Upper lobe of left lung (tissue), 6 donors: ENCODE measurements at regions not wholly inside any gene's neighbourhood (a gene's known extent, or its start where the extent isn't known, plus 50 kb on each side); places are given as distances from the start of the nearest gene placed in this dataset.
"Not testable (repeated sequence)": the region's sequence is repeated elsewhere in the genome, so short reads cannot be mapped to it uniquely, and the experiment has no call there.

ENCODE experiments used
- ATAC-seq, 2 donors: fragments of 200-7000 bp; cut with Tn5 transposase; one replicate each; pipeline ENCODE4 v1.9.1; 2022; ENCODE audit warnings: mild to moderate bottlenecking in 2 of 2, moderate library complexity in 2 of 2; ENCODE audit not compliant: low FRiP score in 2 of 2
- DNase-seq, 2 donors: peaks; one replicate each; pipeline ENCODE4 v3.0.0-alpha.2; 2019 to 2020
- H3K27ac ChIP-seq, 4 donors: fragments of 200-600 bp; sonication (generic); one replicate each; pipeline ENCODE4 v1.5.1; 2016 to 2019
- H3K27me3 ChIP-seq, 4 donors: fragments of 200-600 bp; sonication (generic); one replicate each; pipeline ENCODE4 v1.5.1; 2017 to 2019
- H3K36me3 ChIP-seq, 4 donors: fragments of 200-600 bp; sonication (generic); one replicate each; pipeline ENCODE4 v1.5.1; 2016 to 2019
- H3K4me1 ChIP-seq, 4 donors: fragments of 200-600 bp; sonication (generic); one replicate each; pipeline ENCODE4 v1.5.1; 2018 to 2019
- H3K4me3 ChIP-seq, 4 donors: fragments of 200-600 bp; sonication (generic); one replicate each; pipeline ENCODE4 v1.5.1; 2017 to 2019; ENCODE audit warnings: mild to moderate bottlenecking in 2 of 4, moderate library complexity in 1 of 4
- H3K9me3 ChIP-seq, 4 donors: fragments of 200-600 bp; sonication (generic); one replicate each; pipeline ENCODE4 v1.5.1; 2018 to 2019
- EP300 ChIP-seq, 4 donors: sonication (generic); formaldehyde crosslinking; IDR thresholded peaks; one replicate each; pipeline ENCODE4 v1.5.1; 2017; ENCODE audit warnings: antibody characterized with exemption in 4 of 4, control low read depth in 2 of 4
- POLR2A ChIP-seq, 4 donors: fragments of 450-650 bp; IDR thresholded peaks; one replicate each; pipeline ENCODE4 v1.5.1; 2016 to 2017; ENCODE audit warnings: antibody characterized with exemption in 4 of 4, mild to moderate bottlenecking in 2 of 4
- POLR2AphosphoS5 ChIP-seq, 2 donors: sonication (generic); formaldehyde crosslinking; IDR thresholded peaks; one replicate each; pipeline ENCODE4 v1.5.1; 2017; ENCODE audit warnings: antibody characterized with exemption in 2 of 2
- WGBS, 2 donors: methylation state at CpG; one replicate each; pipeline ENCODE4 v1.1.5; 2017 to 2018; 5-methylcytosine and 5-hydroxymethylcytosine counted together
- TF ChIP-seq, protein P1 (sequence below), 6 experiments: fragments of 450-650 bp in 4 of 6; fragments of 200-600 bp in 2 of 6; sonication (generic) in 2 of 6; IDR thresholded peaks; one replicate each; pipeline ENCODE4 v1.5.1; 2016 to 2019; ENCODE audit warnings: antibody characterized with exemption in 6 of 6
- donor health status: DM: no; HTN: no; CAD: no; lungs with moderate emphysema.
- donor health status: DM: no; HTN: yes; CAD: no; lungs with severe emphysema.

DNA sequence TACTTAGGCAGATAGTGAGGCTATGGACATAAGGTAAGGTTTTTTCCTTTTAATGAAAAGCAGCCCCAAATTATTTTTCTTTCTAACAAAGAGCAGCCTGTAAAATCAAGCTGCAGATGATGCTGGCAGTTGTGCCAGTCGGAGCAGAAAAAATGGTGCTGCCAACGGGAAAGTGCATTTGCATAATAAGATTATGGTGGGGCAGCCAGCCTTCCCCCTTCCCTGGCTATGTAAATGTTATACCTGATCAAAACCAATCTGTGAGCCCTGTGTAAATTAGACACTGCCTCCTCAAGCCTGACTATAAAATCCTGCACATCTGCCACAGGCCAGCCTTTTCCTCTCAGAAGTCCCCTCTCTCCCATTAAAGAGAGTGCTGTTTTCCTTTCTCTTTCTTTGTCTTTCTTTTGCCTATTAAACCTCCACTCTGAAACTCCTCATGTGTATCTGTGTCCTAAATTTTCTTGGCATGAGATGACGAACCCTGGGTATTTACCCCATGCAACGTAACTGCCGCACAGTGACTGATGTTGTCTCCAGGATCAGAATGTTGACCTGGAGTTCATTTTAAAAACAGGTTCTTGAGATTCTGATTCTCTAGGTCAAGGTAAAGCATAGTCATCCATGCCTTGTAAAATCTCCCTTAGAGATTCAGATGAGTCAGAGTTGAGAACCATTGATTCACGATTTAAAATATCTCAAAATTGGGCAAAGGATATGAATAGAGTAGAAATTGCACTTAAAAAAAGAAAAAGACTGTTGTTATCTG lies 167.3 kb upstream of the C1GALT1 start:
- H3K27me3 ChIP-seq = no peaks in the 10 kb centered on the region
- 81 to 85% methylated on average over 6 of the region's 6 CpGs for WGBS, 2 donors
- ATAC-seq = no peak
- no peak overlapping the region for H3K27ac ChIP-seq
- no peaks in the 10 kb centered on the region for H3K36me3 ChIP-seq
- H3K4me1 ChIP-seq = no peaks in the 10 kb centered on the region
- no peak for DNase-seq
- no peaks in the 10 kb centered on the region for H3K9me3 ChIP-seq
- no peak overlapping the region for H3K4me3 ChIP-seq
- TF ChIP-seq POLR2AphosphoS5 (IDR thresholded peaks at IDR 0.05) = no peak
- TF ChIP-seq POLR2A (IDR thresholded peaks at IDR 0.05) = no peak
- TF ChIP-seq, protein P1, sequence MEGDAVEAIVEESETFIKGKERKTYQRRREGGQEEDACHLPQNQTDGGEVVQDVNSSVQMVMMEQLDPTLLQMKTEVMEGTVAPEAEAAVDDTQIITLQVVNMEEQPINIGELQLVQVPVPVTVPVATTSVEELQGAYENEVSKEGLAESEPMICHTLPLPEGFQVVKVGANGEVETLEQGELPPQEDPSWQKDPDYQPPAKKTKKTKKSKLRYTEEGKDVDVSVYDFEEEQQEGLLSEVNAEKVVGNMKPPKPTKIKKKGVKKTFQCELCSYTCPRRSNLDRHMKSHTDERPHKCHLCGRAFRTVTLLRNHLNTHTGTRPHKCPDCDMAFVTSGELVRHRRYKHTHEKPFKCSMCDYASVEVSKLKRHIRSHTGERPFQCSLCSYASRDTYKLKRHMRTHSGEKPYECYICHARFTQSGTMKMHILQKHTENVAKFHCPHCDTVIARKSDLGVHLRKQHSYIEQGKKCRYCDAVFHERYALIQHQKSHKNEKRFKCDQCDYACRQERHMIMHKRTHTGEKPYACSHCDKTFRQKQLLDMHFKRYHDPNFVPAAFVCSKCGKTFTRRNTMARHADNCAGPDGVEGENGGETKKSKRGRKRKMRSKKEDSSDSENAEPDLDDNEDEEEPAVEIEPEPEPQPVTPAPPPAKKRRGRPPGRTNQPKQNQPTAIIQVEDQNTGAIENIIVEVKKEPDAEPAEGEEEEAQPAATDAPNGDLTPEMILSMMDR (IDR thresholded peaks at IDR 0.05) = no peak
- no peak for TF ChIP-seq EP300 (IDR thresholded peaks at IDR 0.05)

DNA sequence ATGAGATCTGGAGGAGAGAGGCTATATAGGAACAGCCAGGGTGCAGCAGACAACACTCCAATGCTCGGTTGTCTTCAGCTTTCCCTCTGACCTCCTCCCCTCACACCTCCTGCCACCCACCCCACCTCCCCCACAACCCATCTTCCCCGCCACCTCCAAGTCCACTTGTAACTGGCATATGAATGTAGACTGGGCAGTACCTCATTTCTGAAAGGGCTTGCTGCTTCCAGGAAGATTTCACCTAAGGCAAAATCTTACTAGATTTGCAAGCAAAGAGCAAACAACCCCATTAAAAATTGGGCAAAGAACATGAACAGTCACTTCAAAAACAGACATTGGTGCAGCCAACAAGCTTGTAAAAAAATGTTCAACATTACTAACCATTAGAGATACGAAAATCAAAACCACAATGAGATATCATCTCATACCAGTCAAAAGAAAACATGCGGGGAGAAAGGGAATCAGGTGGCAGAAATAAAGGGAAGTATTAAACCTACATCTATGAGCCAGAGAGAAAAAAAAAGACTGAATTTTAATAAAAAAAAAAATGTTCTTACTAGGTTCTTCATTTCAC lies 164.6 kb upstream of the C1GALT1 start:
- no peak for TF ChIP-seq POLR2AphosphoS5 (IDR thresholded peaks at IDR 0.05)
- no peak for TF ChIP-seq EP300 (IDR thresholded peaks at IDR 0.05)
- TF ChIP-seq POLR2A (IDR thresholded peaks at IDR 0.05) = no peak
- TF ChIP-seq, protein P1 (IDR thresholded peaks at IDR 0.05) = no peak
- DNase-seq (no peak), ATAC-seq (no peak)
- Histone ChIP-seq H3K4me1 (no peaks in the 10 kb centered on the region), H3K4me3 (no peak overlapping the region), H3K36me3 (no peaks in the 10 kb centered on the region), H3K27me3 (no peaks in the 10 kb centered on the region), H3K9me3 (no peaks in the 10 kb centered on the region), H3K27ac (no peak overlapping the region)
- 62 to 70% methylated on average over 4 of the region's 4 CpGs for WGBS, 2 donors

DNA sequence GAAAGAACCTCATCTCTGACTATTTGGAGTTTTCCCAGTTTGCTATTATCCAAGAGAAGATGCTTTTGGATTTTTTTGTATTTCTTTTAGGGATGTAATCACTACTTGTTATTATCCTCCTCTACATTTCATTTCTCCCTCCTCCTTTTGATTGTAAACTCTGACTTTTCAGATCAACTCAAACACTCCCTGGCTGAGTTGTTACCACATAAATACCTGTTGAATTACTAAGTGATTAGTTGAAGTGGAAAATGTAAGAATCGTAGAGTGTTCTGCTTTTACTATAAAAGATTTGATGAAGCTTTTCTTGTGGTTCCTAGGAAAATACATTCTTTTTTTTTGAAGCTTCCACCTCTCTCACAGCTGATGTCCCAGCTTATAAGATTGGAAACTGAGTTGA lies 164.1 kb upstream of the C1GALT1 start:
- ATAC-seq (no peak), DNase-seq (no peak)
- TF ChIP-seq POLR2A (IDR thresholded peaks at IDR 0.05) (no peak), EP300 (IDR thresholded peaks at IDR 0.05) (no peak), POLR2AphosphoS5 (IDR thresholded peaks at IDR 0.05) (no peak)
- TF ChIP-seq, protein P1 (IDR thresholded peaks at IDR 0.05) = no peak
- no peak overlapping the region for H3K4me3 ChIP-seq
- no peak overlapping the region for H3K27ac ChIP-seq
- no peaks in the 10 kb centered on the region for H3K36me3 ChIP-seq
- H3K9me3 ChIP-seq = no peaks in the 10 kb centered on the region
- WGBS, 2 donors = 85 to 86% methylated on average over 1 of the region's 1 CpG
- no peaks in the 10 kb centered on the region for H3K27me3 ChIP-seq
- no peaks in the 10 kb centered on the region for H3K4me1 ChIP-seq

DNA sequence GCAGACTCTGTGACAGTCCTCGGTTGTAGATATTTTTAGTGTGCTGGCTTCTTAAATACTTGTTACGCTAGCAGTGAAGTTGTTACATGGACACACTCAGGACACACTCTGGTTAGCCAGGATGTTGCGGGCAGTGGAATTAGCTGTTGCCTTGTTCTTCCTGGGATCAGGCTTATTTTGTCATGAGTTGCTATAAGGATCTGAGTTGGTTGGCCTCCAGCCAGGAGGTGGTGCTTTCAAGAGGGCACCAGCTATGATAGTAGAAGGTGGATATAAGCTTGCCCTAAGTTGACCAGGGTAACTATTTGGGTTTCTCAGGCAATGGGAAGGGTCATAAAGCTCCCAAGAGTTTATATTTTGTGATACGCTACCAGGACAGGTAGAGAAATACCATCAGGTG lies 150.1 kb upstream of the C1GALT1 start:
- no peaks in the 10 kb centered on the region for H3K9me3 ChIP-seq
- H3K4me3 ChIP-seq = no peak overlapping the region
- no peaks in the 10 kb centered on the region for H3K27me3 ChIP-seq
- no peaks in the 10 kb centered on the region for H3K4me1 ChIP-seq
- no peak for DNase-seq
- 91 to 95% methylated on average over 4 of the region's 4 CpGs for WGBS, 2 donors
- no peak for TF ChIP-seq EP300 (IDR thresholded peaks at IDR 0.05)
- TF ChIP-seq, protein P1 (IDR thresholded peaks at IDR 0.05) = no peak
- no peak for TF ChIP-seq POLR2A (IDR thresholded peaks at IDR 0.05)
- no peak for TF ChIP-seq POLR2AphosphoS5 (IDR thresholded peaks at IDR 0.05)
- no peak overlapping the region for H3K27ac ChIP-seq
- H3K36me3 ChIP-seq = no peaks in the 10 kb centered on the region
- no peak for ATAC-seq

DNA sequence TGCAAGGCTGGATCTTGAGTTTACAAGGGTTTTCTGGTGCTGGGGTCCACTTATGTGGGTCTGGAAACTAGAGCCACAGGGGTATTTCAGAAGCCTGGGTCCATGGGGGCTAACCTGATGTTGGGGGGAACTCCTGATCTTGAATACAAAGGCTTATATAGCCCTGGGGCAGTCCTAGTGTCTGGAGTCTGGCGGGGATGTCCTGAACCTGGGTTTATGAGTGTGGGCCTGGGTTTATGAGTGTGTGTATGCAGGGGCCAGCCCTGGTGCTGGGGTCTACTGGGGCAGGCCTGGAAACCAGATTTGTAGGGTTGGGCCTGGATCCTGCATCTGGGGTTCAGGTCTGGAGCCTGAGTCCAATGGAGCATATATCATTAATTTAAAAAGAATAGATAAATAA lies 146.5 kb upstream of the C1GALT1 start:
- DNase-seq (no peak), ATAC-seq (no peak)
- Histone ChIP-seq H3K36me3 (no peaks in the 10 kb centered on the region), H3K27ac (no peak overlapping the region), H3K27me3 (no peaks in the 10 kb centered on the region), H3K4me1 (no peaks in the 10 kb centered on the region), H3K4me3 (no peak overlapping the region), H3K9me3 (no peaks in the 10 kb centered on the region)
- no peak for TF ChIP-seq EP300 (IDR thresholded peaks at IDR 0.05)
- TF ChIP-seq POLR2A (IDR thresholded peaks at IDR 0.05) = no peak
- TF ChIP-seq, protein P1 (IDR thresholded peaks at IDR 0.05) = no peak
- TF ChIP-seq POLR2AphosphoS5 (IDR thresholded peaks at IDR 0.05) = no peak
- 57 to 100% methylated on average over 1 of the region's 1 CpG for WGBS, 2 donors

DNA sequence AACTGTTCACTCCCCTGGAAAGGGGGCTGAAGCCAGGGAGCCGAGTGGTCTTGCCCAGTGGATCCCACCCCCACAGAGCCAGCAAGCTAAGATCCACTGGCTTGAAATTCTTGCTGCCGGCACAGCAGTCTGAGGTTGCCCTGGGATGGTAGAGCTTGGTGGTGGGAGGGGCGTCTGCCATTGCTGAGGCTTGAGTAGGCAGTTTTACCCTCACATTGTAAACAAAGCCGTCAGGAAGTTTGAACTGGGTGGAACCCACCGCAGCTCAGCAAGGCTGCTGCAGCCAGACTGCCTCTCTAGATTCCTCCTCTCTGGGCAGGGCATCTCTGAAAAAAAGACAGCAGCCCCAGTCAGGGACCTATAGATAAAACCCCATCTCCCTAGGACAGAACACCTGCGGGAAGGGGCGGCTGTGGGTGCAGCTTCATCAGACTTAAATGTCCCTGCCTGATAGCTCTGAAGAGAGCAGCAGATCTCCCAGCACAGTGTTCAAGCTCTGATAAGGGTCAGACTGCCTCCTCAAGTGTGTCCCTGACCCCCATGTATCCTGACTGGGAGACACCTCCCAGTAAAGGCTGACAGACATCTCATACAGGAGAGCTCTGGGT lies 140.0 kb upstream of the C1GALT1 start:
- not testable (repeated sequence) for H3K4me1 ChIP-seq, H3K9me3 ChIP-seq, H3K36me3 ChIP-seq, H3K27ac ChIP-seq, ATAC-seq, DNase-seq, H3K27me3 ChIP-seq, H3K4me3 ChIP-seq
- WGBS, 2 donors = 53 to 63% methylated on average over 7 of the region's 7 CpGs
